H9 (cell line): ENCODE measurements at regions not wholly inside any gene's neighbourhood (a gene's known extent, or its start where the extent isn't known, plus 50 kb on each side); places are given as distances from the start of the nearest gene placed in this dataset.

Experiments
- DNase-seq: peaks from one replicate; pipeline ENCODE4 v3.0.0-alpha.2; 2017
- H2AFZ ChIP-seq: one replicate; pipeline ENCODE4 v1.6.1; 2013; ENCODE audit warnings: mild to moderate bottlenecking, low read length, control low read depth, moderate library complexity
- H2AK5ac ChIP-seq: 2 replicates; pipeline ENCODE4 v1.6.1; 2013; ENCODE audit warnings: low read length, control low read depth, mixed read lengths; ENCODE audit not compliant: insufficient read length
- H2BK120ac ChIP-seq: one replicate; pipeline ENCODE4 v1.6.1; 2013; ENCODE audit warnings: low read depth, mild to moderate bottlenecking, low read length, control low read depth, inconsistent platforms; ENCODE audit not compliant: poor library complexity, severe bottlenecking
- H2BK12ac ChIP-seq: 2 replicates; pipeline ENCODE4 v1.6.1; 2013; ENCODE audit warnings: low read length, control low read depth, mixed read lengths, low read depth; ENCODE audit not compliant: insufficient read length
- H2BK15ac ChIP-seq: 2 replicates; pipeline ENCODE4 v1.6.1; 2013; ENCODE audit warnings: low read depth, low read length, control low read depth
- H2BK20ac ChIP-seq: one replicate; pipeline ENCODE4 v1.6.1; 2013; ENCODE audit warnings: low read depth, mild to moderate bottlenecking, low read length, control low read depth, inconsistent platforms; ENCODE audit not compliant: poor library complexity, severe bottlenecking
- H2BK5ac ChIP-seq: 2 replicates; pipeline ENCODE4 v1.6.1; 2013; ENCODE audit warnings: low read length, control low read depth, mixed read lengths; ENCODE audit not compliant: insufficient read length
- H3K14ac ChIP-seq: 2 replicates; pipeline ENCODE4 v1.6.1; 2013; ENCODE audit warnings: low read length, control low read depth; ENCODE audit not compliant: insufficient read depth
- H3K18ac ChIP-seq: 2 replicates; pipeline ENCODE4 v1.6.1; 2013; ENCODE audit warnings: low read depth, mild to moderate bottlenecking, mixed read lengths, low read length, control low read depth; ENCODE audit not compliant: insufficient read length
- H3K23ac ChIP-seq: 2 replicates; pipeline ENCODE4 v1.6.1; 2013; ENCODE audit warnings: low read length, control low read depth, mixed read lengths, low read depth; ENCODE audit not compliant: insufficient read length
- H3K23me2 ChIP-seq: 2 replicates; pipeline ENCODE4 v1.6.1; 2013; ENCODE audit warnings: low read depth, mild to moderate bottlenecking, mixed read lengths, low read length, control low read depth; ENCODE audit not compliant: insufficient read length, poor library complexity, severe bottlenecking
- H3K27ac ChIP-seq: 2 replicates; pipeline ENCODE4 v1.5.1; 2013; ENCODE audit warnings: low read length, control low read depth, mixed read lengths, low read depth; ENCODE audit not compliant: insufficient read length
- H3K27me3 ChIP-seq: 2 replicates; pipeline ENCODE4 v1.6.1; 2013; ENCODE audit warnings: low read length, control low read depth, inconsistent platforms; ENCODE audit not compliant: insufficient read depth
- H3K4ac ChIP-seq: 2 replicates; pipeline ENCODE4 v1.6.1; 2013; ENCODE audit warnings: low read depth, mild to moderate bottlenecking, control low read depth, inconsistent platforms, low read length, moderate library complexity
- H3K4me1 ChIP-seq: 2 replicates; pipeline ENCODE4 v1.6.1; 2013; ENCODE audit warnings: low read length, control low read depth, inconsistent platforms; ENCODE audit not compliant: insufficient read depth
- H3K4me2 ChIP-seq: 2 replicates; pipeline ENCODE4 v1.6.1; 2013; ENCODE audit warnings: low read length, control low read depth, mixed read lengths; ENCODE audit not compliant: insufficient read length, insufficient read depth
- H3K56ac ChIP-seq: 2 replicates; pipeline ENCODE4 v1.6.1; 2013; ENCODE audit warnings: low read depth, mild to moderate bottlenecking, mixed read lengths, low read length, control low read depth; ENCODE audit not compliant: insufficient read length
- H3K79me1 ChIP-seq: 2 replicates; pipeline ENCODE4 v1.6.1; 2013; ENCODE audit warnings: low read depth, mild to moderate bottlenecking, moderate library complexity, low read length, control low read depth, inconsistent platforms; ENCODE audit not compliant: insufficient read depth, poor library complexity, severe bottlenecking
- H3K79me2 ChIP-seq: 2 replicates; pipeline ENCODE4 v1.6.1; 2013; ENCODE audit warnings: low read length, control low read depth, inconsistent platforms; ENCODE audit not compliant: insufficient read depth
- H3K9ac ChIP-seq: 2 replicates; pipeline ENCODE4 v1.6.1; 2013; ENCODE audit warnings: low read length, control low read depth, mixed read lengths; ENCODE audit not compliant: insufficient read length; ENCODE audit errors: extremely low read depth
- H3K9me3 ChIP-seq: one replicate; pipeline ENCODE4 v1.6.1; 2013; ENCODE audit warnings: low read depth, low read length, inconsistent platforms; ENCODE audit not compliant: control insufficient read depth
- H3T11ph ChIP-seq: one replicate; pipeline ENCODE4 v1.6.1; 2013; ENCODE audit warnings: mild to moderate bottlenecking, low read length, control low read depth, inconsistent platforms
- H4K20me1 ChIP-seq: one replicate; pipeline ENCODE4 v1.6.1; 2013; ENCODE audit not compliant: control insufficient read depth, insufficient read length, insufficient read depth
- H4K5ac ChIP-seq: 2 replicates; pipeline ENCODE4 v1.6.1; 2013; ENCODE audit warnings: low read depth, mild to moderate bottlenecking, mixed read lengths, low read length, control low read depth; ENCODE audit not compliant: insufficient read length
- H4K8ac ChIP-seq: replicated peaks from 2 replicates; pipeline ENCODE4 v1.6.1; 2013; ENCODE audit warnings: low read length, control low read depth, mixed read lengths, low read depth; ENCODE audit not compliant: insufficient read length
- H4K91ac ChIP-seq: 2 replicates; pipeline ENCODE4 v1.6.1; 2013; ENCODE audit warnings: low read depth, mild to moderate bottlenecking, moderate library complexity, mixed read lengths, low read length, control low read depth; ENCODE audit not compliant: insufficient read length
- H3K27ac Mint-ChIP-seq, 3 experiments: 2 replicates in 2 of 3; 3 replicates in 1 of 3; pipeline ENCODE4 v1.8.0; 2020 to 2021; ENCODE audit warnings: mixed read lengths in 3 of 3, mild to moderate bottlenecking in 1 of 3, moderate library complexity in 1 of 3
- H3K27me3 Mint-ChIP-seq: 2 replicates; pipeline ENCODE4 v1.8.0; 2021; ENCODE audit warnings: low read depth, mild to moderate bottlenecking, moderate library complexity, mixed read lengths
- H3K36me3 Mint-ChIP-seq, 3 experiments: 2 replicates in 2 of 3; 3 replicates in 1 of 3; pipeline ENCODE4 v1.8.0; 2020 to 2021; ENCODE audit warnings: low read depth in 3 of 3, mixed read lengths in 3 of 3; ENCODE audit not compliant: insufficient read depth in 1 of 3
- H3K4me1 Mint-ChIP-seq, 2 experiments: 2 replicates each; pipeline ENCODE4 v1.8.0; 2020; ENCODE audit warnings: mixed read lengths in 2 of 2
- H3K4me3 Mint-ChIP-seq, 2 experiments: 2 replicates in 1 of 2; 3 replicates in 1 of 2; pipeline ENCODE4 v1.8.0; 2020 to 2021; ENCODE audit warnings: mild to moderate bottlenecking in 2 of 2, mixed read lengths in 2 of 2, moderate library complexity in 1 of 2
- H3K9me3 Mint-ChIP-seq, 2 experiments: 2 replicates in 1 of 2; 3 replicates in 1 of 2; pipeline ENCODE4 v1.8.0; 2020; ENCODE audit warnings: mild to moderate bottlenecking in 2 of 2, mixed read lengths in 2 of 2, moderate library complexity in 1 of 2
- WGBS: extraction: QIAGEN DNeasy Blood & Tissue Kit; methylation state at CpG from one replicate; pipeline ENCODE4 v1.1.7; 2013; ENCODE audit warnings: missing lambda C conversion rate, low lambda C conversion rate, mixed read lengths; ENCODE audit not compliant: insufficient read length; ENCODE audit errors: extremely low coverage; 5-methylcytosine and 5-hydroxymethylcytosine counted together
- TF ChIP-seq, protein P1 (sequence below): fragments of 200-600 bp; sonication (generic); conservative IDR thresholded peaks from 3 replicates; pipeline ENCODE4 v1.8.0; 2021; ENCODE audit warnings: antibody characterized with exemption, mild to moderate bottlenecking

DNA sequence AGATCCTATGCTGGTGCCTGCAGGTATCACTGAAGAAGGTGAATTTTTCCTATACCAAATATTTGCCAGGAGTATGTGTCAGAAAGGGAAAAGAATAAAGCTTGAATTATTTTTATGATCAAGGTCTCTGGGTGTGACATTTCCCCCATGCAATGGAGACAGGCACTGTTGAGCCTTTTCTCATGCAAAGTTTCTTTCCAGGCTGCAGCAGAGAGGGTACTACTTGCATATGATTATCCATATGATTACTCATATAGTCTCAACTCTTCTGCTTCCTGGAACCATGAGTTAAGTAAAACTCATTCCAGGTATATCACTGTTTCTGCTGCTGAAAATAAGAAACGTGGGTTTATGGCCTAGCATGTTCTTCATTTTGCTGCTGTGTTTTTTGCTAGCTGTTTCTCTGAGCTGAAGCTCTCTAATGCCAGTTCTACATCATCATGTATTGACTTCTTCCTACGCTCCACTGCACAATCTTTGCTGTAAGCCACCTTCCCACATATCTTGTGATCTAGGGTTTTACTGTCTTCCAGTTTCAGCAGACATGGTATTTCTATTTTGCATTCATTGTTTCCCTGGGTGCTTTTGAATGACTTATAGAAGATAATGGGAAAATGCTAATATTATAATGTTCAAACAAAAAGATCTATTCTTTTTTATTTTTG lies 278.7 kb upstream of the GPC6 start:
- WGBS = no CpG with 5 or more reads among the region's 2 CpGs
- Histone ChIP-seq H4K8ac (no peak overlapping the region), H3K4me2 (no peak overlapping the region), H4K5ac (no peak overlapping the region), H3K27ac (no peak overlapping the region), H3K4ac (no peak overlapping the region), H3K4me1 (no peaks in the 10 kb centered on the region), H4K91ac (no peak overlapping the region), H3K14ac (no peak overlapping the region), H2BK20ac (no peak overlapping the region), H2BK5ac (no peak overlapping the region), H3K27me3 (no peaks in the 10 kb centered on the region), H4K20me1 (no peaks in the 10 kb centered on the region), H3T11ph (no peak overlapping the region), H2BK15ac (no peak overlapping the region), H2AK5ac (no peak overlapping the region), H3K79me1 (no peaks in the 10 kb centered on the region), H3K9me3 (no peaks in the 10 kb centered on the region), H2BK120ac (no peak overlapping the region), H3K23ac (no peak overlapping the region), H3K79me2 (no peaks in the 10 kb centered on the region), H2AFZ (no peak overlapping the region), H3K9ac (no peak overlapping the region), H2BK12ac (no peak overlapping the region), H3K23me2 (no peaks in the 10 kb centered on the region), H3K18ac (no peak overlapping the region), H3K56ac (no peak overlapping the region)
- no peak for DNase-seq
- H3K27me3 Mint-ChIP-seq = no peaks in the 10 kb centered on the region
- TF ChIP-seq, protein P1, sequence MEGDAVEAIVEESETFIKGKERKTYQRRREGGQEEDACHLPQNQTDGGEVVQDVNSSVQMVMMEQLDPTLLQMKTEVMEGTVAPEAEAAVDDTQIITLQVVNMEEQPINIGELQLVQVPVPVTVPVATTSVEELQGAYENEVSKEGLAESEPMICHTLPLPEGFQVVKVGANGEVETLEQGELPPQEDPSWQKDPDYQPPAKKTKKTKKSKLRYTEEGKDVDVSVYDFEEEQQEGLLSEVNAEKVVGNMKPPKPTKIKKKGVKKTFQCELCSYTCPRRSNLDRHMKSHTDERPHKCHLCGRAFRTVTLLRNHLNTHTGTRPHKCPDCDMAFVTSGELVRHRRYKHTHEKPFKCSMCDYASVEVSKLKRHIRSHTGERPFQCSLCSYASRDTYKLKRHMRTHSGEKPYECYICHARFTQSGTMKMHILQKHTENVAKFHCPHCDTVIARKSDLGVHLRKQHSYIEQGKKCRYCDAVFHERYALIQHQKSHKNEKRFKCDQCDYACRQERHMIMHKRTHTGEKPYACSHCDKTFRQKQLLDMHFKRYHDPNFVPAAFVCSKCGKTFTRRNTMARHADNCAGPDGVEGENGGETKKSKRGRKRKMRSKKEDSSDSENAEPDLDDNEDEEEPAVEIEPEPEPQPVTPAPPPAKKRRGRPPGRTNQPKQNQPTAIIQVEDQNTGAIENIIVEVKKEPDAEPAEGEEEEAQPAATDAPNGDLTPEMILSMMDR = no peak
- no peaks in the 10 kb centered on the region for H3K36me3 Mint-ChIP-seq
- no peak overlapping the region for H3K27ac Mint-ChIP-seq
- H3K4me1 Mint-ChIP-seq = peaks cover 8% of the 10 kb centered on the region in 2 experiments
- no peaks in the 10 kb centered on the region for H3K9me3 Mint-ChIP-seq
- no peak overlapping the region for H3K4me3 Mint-ChIP-seq
